GM12878 (cell line): ENCODE measurements at regions not wholly inside any gene's neighbourhood (a gene's known extent, or its start where the extent isn't known, plus 50 kb on each side); places are given as distances from the start of the nearest gene placed in this dataset.

Source experiments
- ATAC-seq: fragments of 200-7000 bp; cut with Tn5 transposase; 3 replicates; pipeline ENCODE4 v1.9.1; 2020; ENCODE audit warnings: mild to moderate bottlenecking, moderate library complexity
- BruUV-seq: library from RNA; stranded (reverse); fragments of 400-500 nt; replicated peaks from 2 replicates; lab custom pipeline; 2021; lab: Mats Ljungman, UMichigan
- CTCF ChIA-PET: fragments of 300-600 bp; sonication (Branson Sonifier 250); formaldehyde crosslinking; extraction: SDS; loops from one replicate; lab custom pipeline; 2021; ENCODE audit warnings: inconsistent platforms; lab: Yijun Ruan, JAX
- POLR2A ChIA-PET: fragments of 350-600 bp; formaldehyde crosslinking; extraction: SDS; loops from one replicate; lab custom pipeline; 2021; ENCODE audit warnings: inconsistent platforms; lab: Charles Lee
- RAD21 ChIA-PET: fragments of 300-600 bp; sonication (Branson Sonifier 250); formaldehyde crosslinking; loops from one replicate; lab custom pipeline; 2023; ENCODE audit warnings: antibody characterized with exemption; ENCODE audit not compliant: unreplicated experiment; lab: Charles Lee
- SMC1A ChIA-PET: fragments of 300-600 bp; sonication (Branson Sonifier 250); formaldehyde crosslinking; loops from one replicate; lab custom pipeline; 2023; ENCODE audit not compliant: unreplicated experiment, uncharacterized antibody; lab: Charles Lee
- DNase-seq: peaks from one replicate; pipeline ENCODE4 v3.0.0-alpha.2; 2011; ENCODE audit warnings: low read depth, low spot score
- FAIRE-seq: peaks from 3 replicates; lab custom pipeline; 2011; peaks lifted over from hg19 to GRCh38; lab: Jason Lieb, UNC
- H2AFZ ChIP-seq: 2 replicates; pipeline ENCODE4 v1.6.0; 2011; ENCODE audit warnings: low read depth, low read length, control low read depth; ENCODE audit not compliant: control insufficient read depth
- H3K27ac ChIP-seq: 2 replicates; pipeline ENCODE4 v1.5.1; 2011; ENCODE audit warnings: control low read depth; ENCODE audit not compliant: control insufficient read depth, insufficient read depth
- H3K27me3 ChIP-seq, 2 experiments: replicated peaks in 1 of 2; 2 replicates each; pipeline versions ENCODE4 v1.6.0 to v1.6.1; 2011; ENCODE audit warnings: low read length in 1 of 2; ENCODE audit not compliant: control insufficient read depth in 2 of 2, insufficient read depth in 2 of 2
- H3K36me3 ChIP-seq, 2 experiments: 2 replicates each; pipeline ENCODE4 v1.5.1; 2011; ENCODE audit warnings: low read length in 1 of 2; ENCODE audit not compliant: control insufficient read depth in 2 of 2, insufficient read depth in 2 of 2
- H3K4me1 ChIP-seq: 2 replicates; pipeline ENCODE4 v1.6.1; 2011; ENCODE audit warnings: mild to moderate bottlenecking, low read length, moderate library complexity, mixed read lengths; ENCODE audit not compliant: control insufficient read depth, insufficient read depth
- H3K4me2 ChIP-seq: 2 replicates; pipeline ENCODE4 v1.6.0; 2011; ENCODE audit warnings: control low read depth; ENCODE audit not compliant: control insufficient read depth, insufficient read depth
- H3K4me3 ChIP-seq: fragments of 200-600 bp; sonication (generic); 2 replicates; pipeline ENCODE4 v1.5.1; 2016
- H3K79me2 ChIP-seq: 2 replicates; pipeline ENCODE4 v1.6.0; 2011; ENCODE audit warnings: low read length; ENCODE audit not compliant: control insufficient read depth, insufficient read depth
- H3K9ac ChIP-seq: 2 replicates; pipeline ENCODE4 v1.8.0; 2011; ENCODE audit warnings: low read length, control low read depth, mixed read lengths; ENCODE audit not compliant: control insufficient read depth, insufficient read depth
- H3K9me3 ChIP-seq: replicated peaks from 3 replicates; pipeline ENCODE4 v1.5.1; 2011; ENCODE audit warnings: mild to moderate bottlenecking, low read length; ENCODE audit not compliant: control insufficient read depth, insufficient read depth
- H4K20me1 ChIP-seq: 2 replicates; pipeline ENCODE4 v1.6.0; 2011; ENCODE audit not compliant: control insufficient read depth, insufficient read depth
- ASH2L ChIP-seq: fragments of 300-600, 200-600 bp; sonication (generic); IDR thresholded peaks from 2 replicates; pipeline ENCODE4 v1.6.1; 2017; ENCODE audit warnings: low read depth, mild to moderate bottlenecking, borderline replicate concordance
- ESRRA ChIP-seq: IDR thresholded peaks from 2 replicates; pipeline ENCODE4 v1.6.1; 2012; ENCODE audit warnings: mild to moderate bottlenecking, low read length, improper control_type of control experiment
- KAT2A ChIP-seq: conservative IDR thresholded peaks from 2 replicates; pipeline ENCODE4 v1.6.1; 2011; ENCODE audit warnings: low read depth, low read length; ENCODE audit not compliant: control insufficient read depth
- NBN ChIP-seq: fragments of 450-650 bp; IDR thresholded peaks from 2 replicates; pipeline ENCODE4 v1.6.1; 2016
- NFYA ChIP-seq: IDR thresholded peaks from 2 replicates; pipeline ENCODE4 v1.6.1; 2011; ENCODE audit warnings: low read depth, mild to moderate bottlenecking, low read length, improper control_type of control experiment, borderline replicate concordance
- NFYB ChIP-seq: IDR thresholded peaks from 2 replicates; pipeline ENCODE4 v1.6.1; 2011; ENCODE audit warnings: low read depth, mild to moderate bottlenecking, low read length, improper control_type of control experiment, moderate library complexity; ENCODE audit not compliant: insufficient read depth
- RELA ChIP-seq: fragments of 450-650 bp; IDR thresholded peaks from 2 replicates; pipeline ENCODE4 v1.8.0; 2014; ENCODE audit warnings: borderline replicate concordance; ENCODE audit not compliant: partially characterized antibody
- SIN3A ChIP-seq: IDR thresholded peaks from 2 replicates; pipeline ENCODE4 v1.6.1; 2012; ENCODE audit warnings: low read depth, low read length, improper control_type of control experiment
- SIX5 ChIP-seq: IDR thresholded peaks from 2 replicates; pipeline ENCODE4 v1.6.1; 2011; ENCODE audit warnings: mild to moderate bottlenecking, low read depth, low read length, moderate library complexity; ENCODE audit not compliant: severe bottlenecking
- SRF ChIP-seq, 2 experiments: IDR thresholded peaks; 2 replicates each; pipeline ENCODE4 v1.6.1; 2011; ENCODE audit warnings: low read depth in 2 of 2, low read length in 2 of 2, mild to moderate bottlenecking in 1 of 2, moderate library complexity in 1 of 2
- SUZ12 ChIP-seq: fragments of 200-600 bp; sonication (generic); IDR thresholded peaks from one replicate; pipeline ENCODE4 v1.6.1; 2018; ENCODE audit warnings: antibody characterized with exemption, mild to moderate bottlenecking; ENCODE audit not compliant: unreplicated experiment
- TCF3 ChIP-seq: IDR thresholded peaks from 2 replicates; pipeline ENCODE4 v1.6.1; 2012; ENCODE audit warnings: low read depth, mild to moderate bottlenecking, low read length, borderline replicate concordance; ENCODE audit not compliant: insufficient read depth
- ZNF207 ChIP-seq: fragments of 450-650 bp; IDR thresholded peaks from 2 replicates; pipeline ENCODE4 v1.6.1; 2014; ENCODE audit warnings: antibody characterized with exemption, mild to moderate bottlenecking, borderline replicate concordance
- ZNF217 ChIP-seq: fragments of 450-650 bp; IDR thresholded peaks from 2 replicates; pipeline ENCODE4 v1.6.1; 2017; ENCODE audit warnings: antibody characterized with exemption, mild to moderate bottlenecking
- ZNF622 ChIP-seq: fragments of 450-650 bp; IDR thresholded peaks from 2 replicates; pipeline ENCODE4 v1.6.1; 2017; ENCODE audit warnings: mild to moderate bottlenecking, inconsistent platforms
- in situ Hi-C: fragments of 300-500 bp; cut with MboI; formaldehyde crosslinking; loops from 9 replicates; pipeline ENCODE4 v1.14.3; 2018; ENCODE audit warnings: mixed read lengths
- intact Hi-C: fragments of 100-400 bp; cut with micrococcal nuclease; formaldehyde crosslinking; loops from one replicate; pipeline ENCODE4 v1.14.2; 2022; ENCODE audit not compliant: unreplicated experiment
- TF ChIP-seq, protein P1 (sequence below): fragments of 450-650 bp; IDR thresholded peaks from 2 replicates; pipeline ENCODE4 v1.6.1; 2014; ENCODE audit warnings: mild to moderate bottlenecking

DNA sequence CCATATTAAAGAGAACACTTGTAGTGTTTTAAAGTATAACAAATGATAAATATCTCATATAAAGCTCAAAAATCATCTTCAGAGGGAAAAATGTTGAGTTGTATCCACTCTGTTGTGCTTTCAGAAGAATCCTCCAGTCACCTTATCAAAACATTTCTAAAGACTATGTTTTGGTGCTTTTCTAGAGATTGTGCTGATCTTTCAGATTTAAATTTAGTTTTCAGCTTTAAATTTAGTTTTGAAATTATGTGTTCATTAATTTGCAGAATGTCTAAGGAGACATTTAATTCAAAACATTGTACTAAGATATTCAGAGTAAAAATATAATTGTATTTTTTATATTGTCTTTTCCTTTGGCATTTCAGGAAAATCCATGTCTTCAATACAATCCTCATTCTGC lies 303.1 kb upstream of the KYNU start:
- no TSS peak for BruUV-seq
- CTCF ChIA-PET = no interaction called here
- no peaks in the 10 kb centered on the region for H4K20me1 ChIP-seq
- in situ Hi-C loops (no loop called here), intact Hi-C loops (no loop called here)
- TF ChIP-seq TCF3 (no peak), RELA (no peak), NFYA (no peak), ZNF622 (no peak), ESRRA (no peak), SIX5 (no peak), NBN (no peak), ASH2L (no peak), ZNF207 (no peak), SUZ12 (no peak), NFYB (no peak), SIN3A (no peak), ZNF217 (no peak), SRF (IDR thresholded peaks at IDR 0.05; ENCODE audit: low read depth in 2 of 2, low read length in 2 of 2) (no peak), KAT2A (no peak)
- TF ChIP-seq, protein P1, sequence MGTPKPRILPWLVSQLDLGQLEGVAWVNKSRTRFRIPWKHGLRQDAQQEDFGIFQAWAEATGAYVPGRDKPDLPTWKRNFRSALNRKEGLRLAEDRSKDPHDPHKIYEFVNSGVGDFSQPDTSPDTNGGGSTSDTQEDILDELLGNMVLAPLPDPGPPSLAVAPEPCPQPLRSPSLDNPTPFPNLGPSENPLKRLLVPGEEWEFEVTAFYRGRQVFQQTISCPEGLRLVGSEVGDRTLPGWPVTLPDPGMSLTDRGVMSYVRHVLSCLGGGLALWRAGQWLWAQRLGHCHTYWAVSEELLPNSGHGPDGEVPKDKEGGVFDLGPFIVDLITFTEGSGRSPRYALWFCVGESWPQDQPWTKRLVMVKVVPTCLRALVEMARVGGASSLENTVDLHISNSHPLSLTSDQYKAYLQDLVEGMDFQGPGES = no peak
- SMC1A ChIA-PET = no interaction called here
- no peaks in the 10 kb centered on the region for H3K9me3 ChIP-seq
- H2AFZ ChIP-seq = no peak overlapping the region
- no peak overlapping the region for H3K4me3 ChIP-seq
- H3K79me2 ChIP-seq = no peaks in the 10 kb centered on the region
- H3K9ac ChIP-seq = no peak overlapping the region
- POLR2A ChIA-PET = no interaction called here
- DNase-seq = no peak
- H3K27me3 ChIP-seq = no peaks in the 10 kb centered on the region; a peak in 2 of 4 replicates
- FAIRE-seq = no peak
- RAD21 ChIA-PET = no interaction called here
- H3K36me3 ChIP-seq = no peaks in the 10 kb centered on the region
- H3K27ac ChIP-seq = no peak overlapping the region
- H3K4me1 ChIP-seq = no peaks in the 10 kb centered on the region
- no peak for ATAC-seq
- H3K4me2 ChIP-seq = no peak overlapping the region
